Right hindlimb (tissue), 1 donor: ENCODE measurements at regions not wholly inside any gene's neighbourhood (a gene's known extent, or its start where the extent isn't known, plus 50 kb on each side); places are given as distances from the start of the nearest gene placed in this dataset.
A peak's percentile ranks its signal among the peaks of the same experiment; 100 is the strongest.

ENCODE experiments used
- DNase-seq: peaks from one replicate; pipeline ENCODE4 v3.0.0-alpha.2; 2018

GRCh38 chr2:19711470-19712372, 190.1 kb downstream of the TTC32 start:
- peak; percentile 88 for DNase-seq

GRCh38 chr2:19710230-19710629, 191.6 kb downstream of the TTC32 start:
- DNase-seq = no peak

- no peak for DNase-seq
Measured at GRCh38 chr2:19709553-19709952, 192.2 kb downstream of the TTC32 start.

- no peak for DNase-seq
Measured at GRCh38 chr2:19708776-19709175, 193.0 kb downstream of the TTC32 start.

- DNase-seq = no peak
Measured at GRCh38 chr2:19706332-19706731, 195.5 kb downstream of the TTC32 start.

- DNase-seq = no peak
Measured at GRCh38 chr2:19702267-19702666, 199.5 kb downstream of the TTC32 start.

- DNase-seq = no peak
Measured at GRCh38 chr2:19700861-19701585, 200.8 kb downstream of the TTC32 start.

GRCh38 chr2:19697131-19697530, 204.7 kb downstream of the TTC32 start:
- DNase-seq = no peak

- no peak for DNase-seq
Measured at GRCh38 chr2:19695706-19696105, 206.1 kb downstream of the TTC32 start.

- no peak for DNase-seq
Measured at GRCh38 chr2:19691892-19692291, 209.9 kb downstream of the TTC32 start.

- DNase-seq = no peak
Measured at GRCh38 chr2:19690429-19690828, 211.4 kb downstream of the TTC32 start.

GRCh38 chr2:19689646-19690168, 212.1 kb downstream of the TTC32 start:
- DNase-seq = no peak

GRCh38 chr2:19688059-19688458, 213.7 kb downstream of the TTC32 start:
- DNase-seq = no peak

GRCh38 chr2:19687017-19687659, 214.6 kb downstream of the TTC32 start:
- DNase-seq = no peak

- no peak for DNase-seq
Measured at GRCh38 chr2:19686439-19686838, 215.3 kb downstream of the TTC32 start.

- DNase-seq = no peak
Measured at GRCh38 chr2:19685731-19686130, 216.1 kb downstream of the TTC32 start.

GRCh38 chr2:19684516-19684915, 217.3 kb downstream of the TTC32 start:
- no peak for DNase-seq

- no peak for DNase-seq
Measured at GRCh38 chr2:19683556-19683955, 218.2 kb downstream of the TTC32 start.

- no peak for DNase-seq
Measured at GRCh38 chr2:19682493-19682892, 219.3 kb downstream of the TTC32 start.

- no peak for DNase-seq
Measured at GRCh38 chr2:19677825-19678518, 223.8 kb downstream of the TTC32 start.

- no peak for DNase-seq
Measured at GRCh38 chr2:19677215-19677777, 224.5 kb downstream of the TTC32 start.

GRCh38 chr2:19676770-19677169, 225.0 kb downstream of the TTC32 start:
- no peak for DNase-seq
